Brain microvascular endothelial cell (primary cell): ENCODE measurements at regions not wholly inside any gene's neighbourhood (a gene's known extent, or its start where the extent isn't known, plus 50 kb on each side); places are given as distances from the start of the nearest gene placed in this dataset.

Experiments used
- DNase-seq: peaks from one replicate; pipeline ENCODE4 v3.0.0-alpha.2; 2020
- H3K27ac ChIP-seq: fragments of 250-450 bp; sonication (Bioruptor Pico); 2 replicates; pipeline ENCODE4 v1.5.1; 2020; ENCODE audit warnings: mild to moderate bottlenecking, moderate library complexity
- H3K27me3 ChIP-seq: fragments of 250-450 bp; sonication (Bioruptor Pico); replicated peaks from 2 replicates; pipeline ENCODE4 v1.5.1; 2020; ENCODE audit warnings: mild to moderate bottlenecking
- H3K36me3 ChIP-seq: fragments of 250-450 bp; sonication (Bioruptor Pico); replicated peaks from 2 replicates; pipeline ENCODE4 v1.5.1; 2020; ENCODE audit warnings: mild to moderate bottlenecking
- H3K4me3 ChIP-seq: 2 replicates; pipeline ENCODE4 v1.5.1; 2011; ENCODE audit warnings: low read depth, mild to moderate bottlenecking, control low read depth, low read length, moderate library complexity
- in situ Hi-C: cut with HindIII; loops from 2 replicates; pipeline ENCODE4 v1.10.0; 2017; ENCODE audit warnings: low sequenced_read_pairs, low pct_ligation_motif_present
- TF ChIP-seq, protein P1 (sequence below): IDR thresholded peaks from 2 replicates; pipeline ENCODE4 v1.5.1; 2011; ENCODE audit warnings: low read depth, mild to moderate bottlenecking, moderate library complexity, low read length, control low read depth, inconsistent platforms; ENCODE audit errors: missing control alignments

DNA sequence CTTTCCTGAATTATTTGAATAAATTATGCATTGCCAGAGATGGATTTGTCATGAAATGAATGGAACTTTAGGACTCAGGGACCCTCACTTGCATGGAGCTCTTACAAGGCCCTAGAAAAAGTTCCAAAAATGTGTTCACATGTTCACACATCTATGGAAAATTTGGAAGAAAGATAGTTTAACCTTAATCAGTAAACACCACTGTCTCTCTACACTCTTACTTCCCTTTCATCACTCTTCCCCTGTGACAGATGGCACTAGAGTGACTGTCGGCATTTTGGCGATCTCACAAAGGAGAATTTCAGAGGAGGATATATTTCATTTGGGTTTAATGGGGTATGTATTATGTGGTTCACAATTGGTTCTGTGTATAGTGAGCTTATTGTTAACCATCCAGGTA is 600.8 kb downstream of the IGSF11 start:
- no peak for DNase-seq
- Histone ChIP-seq H3K27ac (no peak overlapping the region), H3K4me3 (no peak overlapping the region), H3K36me3 (no peaks in the 10 kb centered on the region), H3K27me3 (no peaks in the 10 kb centered on the region)
- in situ Hi-C loops, result no loop called here
- TF ChIP-seq, protein P1, sequence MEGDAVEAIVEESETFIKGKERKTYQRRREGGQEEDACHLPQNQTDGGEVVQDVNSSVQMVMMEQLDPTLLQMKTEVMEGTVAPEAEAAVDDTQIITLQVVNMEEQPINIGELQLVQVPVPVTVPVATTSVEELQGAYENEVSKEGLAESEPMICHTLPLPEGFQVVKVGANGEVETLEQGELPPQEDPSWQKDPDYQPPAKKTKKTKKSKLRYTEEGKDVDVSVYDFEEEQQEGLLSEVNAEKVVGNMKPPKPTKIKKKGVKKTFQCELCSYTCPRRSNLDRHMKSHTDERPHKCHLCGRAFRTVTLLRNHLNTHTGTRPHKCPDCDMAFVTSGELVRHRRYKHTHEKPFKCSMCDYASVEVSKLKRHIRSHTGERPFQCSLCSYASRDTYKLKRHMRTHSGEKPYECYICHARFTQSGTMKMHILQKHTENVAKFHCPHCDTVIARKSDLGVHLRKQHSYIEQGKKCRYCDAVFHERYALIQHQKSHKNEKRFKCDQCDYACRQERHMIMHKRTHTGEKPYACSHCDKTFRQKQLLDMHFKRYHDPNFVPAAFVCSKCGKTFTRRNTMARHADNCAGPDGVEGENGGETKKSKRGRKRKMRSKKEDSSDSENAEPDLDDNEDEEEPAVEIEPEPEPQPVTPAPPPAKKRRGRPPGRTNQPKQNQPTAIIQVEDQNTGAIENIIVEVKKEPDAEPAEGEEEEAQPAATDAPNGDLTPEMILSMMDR, result no peak

DNA sequence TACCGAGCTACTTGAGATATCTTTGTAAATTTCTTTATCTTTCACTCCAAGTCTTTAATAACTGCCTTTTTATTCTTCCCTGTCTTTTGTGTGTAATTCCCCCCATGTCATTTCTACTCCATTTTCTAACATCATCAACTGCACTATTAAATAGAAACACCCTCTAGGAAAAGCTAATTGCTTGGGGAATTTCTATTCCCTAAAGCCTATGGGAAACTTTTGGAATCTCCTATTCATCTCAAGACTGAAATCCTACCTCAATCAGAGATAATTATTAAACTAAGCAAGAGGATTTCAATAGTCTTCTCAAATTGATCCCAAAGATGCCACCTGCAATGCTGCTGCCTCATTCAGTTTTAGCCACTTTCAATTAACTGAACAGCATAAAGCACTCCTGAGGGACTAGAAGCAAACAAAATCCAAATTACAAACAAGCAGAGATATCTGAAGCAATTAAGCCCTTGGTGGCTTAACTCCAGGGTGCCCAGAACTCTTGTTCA is 598.7 kb downstream of the IGSF11 start:
- Histone ChIP-seq H3K36me3 (no peaks in the 10 kb centered on the region), H3K27ac (no peak overlapping the region), H3K27me3 (no peaks in the 10 kb centered on the region), H3K4me3 (no peak overlapping the region)
- DNase-seq, result no peak
- in situ Hi-C loops, result no loop called here
- TF ChIP-seq, protein P1, result no peak

DNA sequence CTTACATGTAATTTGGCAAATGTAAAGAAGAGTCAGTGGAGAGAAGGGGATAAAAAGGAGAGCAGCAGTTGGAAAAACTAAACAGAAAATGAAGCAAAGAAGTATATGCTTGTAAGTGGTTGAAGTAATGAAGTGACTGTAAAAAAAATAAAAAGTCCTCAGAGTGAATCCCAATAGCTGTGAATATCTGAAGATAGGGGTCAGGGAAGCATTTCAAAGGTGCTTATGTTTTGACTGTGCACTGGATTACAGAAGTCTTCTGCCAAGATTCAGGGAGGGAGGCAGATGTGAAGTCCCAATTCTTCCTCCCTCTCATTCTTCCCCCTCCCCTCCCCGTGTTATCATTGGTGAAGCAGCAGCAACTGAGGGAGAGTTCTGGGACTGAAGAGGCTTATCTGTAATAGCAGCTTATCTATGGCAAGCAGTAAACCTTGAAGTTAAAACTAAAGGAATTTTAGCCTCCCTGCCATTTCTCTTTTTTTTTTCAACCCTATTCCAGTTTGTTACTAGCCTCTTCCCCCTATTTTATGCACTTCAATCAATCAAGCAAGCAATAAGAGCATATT is 597.9 kb downstream of the IGSF11 start:
- Histone ChIP-seq H3K36me3 (no peaks in the 10 kb centered on the region), H3K27ac (no peak overlapping the region)
- TF ChIP-seq, protein P1, result no peak

DNA sequence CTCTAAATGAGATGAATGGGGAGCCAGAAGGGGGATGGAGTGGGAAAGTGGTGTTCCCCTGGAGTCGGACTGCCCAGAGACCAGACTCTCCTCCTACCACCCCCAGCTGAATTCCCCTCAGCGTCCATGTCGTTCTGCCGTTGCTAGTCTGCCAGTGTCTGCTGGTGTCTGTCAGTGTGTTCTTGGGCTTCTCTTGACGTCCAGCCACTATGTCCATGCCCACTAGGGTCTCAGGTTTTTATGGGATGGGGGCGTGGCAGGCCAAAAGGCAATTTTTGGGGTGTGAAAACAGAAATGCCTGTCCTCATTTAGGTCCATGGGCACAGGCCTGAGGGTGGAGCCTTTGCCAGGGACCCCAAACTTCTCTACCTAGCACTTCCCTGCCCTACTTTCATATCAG is 589.6 kb downstream of the IGSF11 start:
- TF ChIP-seq, protein P1, result no peak
- no peaks in the 10 kb centered on the region for H3K36me3 ChIP-seq
- no peak for DNase-seq
- no peaks in the 10 kb centered on the region for H3K27me3 ChIP-seq
- in situ Hi-C loops, result no loop called here
- no peak overlapping the region for H3K4me3 ChIP-seq
- H3K27ac ChIP-seq, result no peak overlapping the region

More for the DNA sequence above, 597.9 kb downstream of the IGSF11 start:
- in situ Hi-C loops, result no loop called here
- no peak overlapping the region for H3K4me3 ChIP-seq
- no peaks in the 10 kb centered on the region for H3K27me3 ChIP-seq
- DNase-seq, result no peak

DNA sequence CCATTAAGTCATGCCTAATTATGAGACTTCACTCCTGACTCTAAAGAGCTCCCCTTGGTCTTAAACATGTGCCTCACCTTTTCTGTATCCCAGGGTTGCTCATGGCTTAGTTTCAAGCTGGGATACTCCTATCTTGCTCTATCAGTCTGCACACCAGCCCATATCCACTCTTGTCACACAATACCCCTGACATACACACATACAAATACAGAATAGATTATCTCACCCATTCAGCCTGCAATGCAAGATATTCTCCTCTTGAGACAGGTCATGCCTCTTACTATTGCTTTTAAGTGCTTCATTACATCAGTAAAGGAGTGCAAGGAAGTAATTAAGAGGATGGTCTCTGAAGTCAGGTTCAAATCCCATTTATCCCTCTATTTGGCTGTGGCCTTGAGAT is 587.3 kb downstream of the IGSF11 start:
- Histone ChIP-seq H3K4me3 (no peak overlapping the region), H3K36me3 (no peaks in the 10 kb centered on the region), H3K27ac (no peak overlapping the region), H3K27me3 (no peaks in the 10 kb centered on the region)
- TF ChIP-seq, protein P1, result no peak
- no peak for DNase-seq
- in situ Hi-C loops, result no loop called here

DNA sequence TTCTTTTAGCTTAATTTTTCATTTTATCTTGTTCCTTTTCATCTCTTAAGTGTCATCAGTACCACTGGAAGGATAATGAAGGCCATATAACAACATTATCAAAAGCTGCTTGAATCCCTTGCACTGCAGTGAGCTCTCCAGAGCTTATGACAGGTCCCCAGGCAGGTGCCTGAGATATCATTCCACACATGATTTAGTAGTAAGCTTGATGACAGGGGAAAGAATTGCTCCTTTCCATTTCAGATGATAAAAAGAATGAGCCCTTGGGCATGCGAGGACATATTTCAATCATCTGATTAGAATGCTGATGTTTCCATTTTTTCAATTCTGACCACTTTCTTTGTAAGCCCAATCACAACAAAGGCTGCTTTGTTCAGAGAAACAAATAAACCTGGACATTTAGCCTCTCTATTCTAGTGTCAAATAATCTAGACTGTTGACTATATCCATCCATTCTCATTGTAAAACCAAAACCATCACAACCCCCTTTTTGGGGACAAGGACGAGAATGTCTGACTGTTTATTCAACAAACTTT is 567.8 kb downstream of the IGSF11 start:
- H3K36me3 ChIP-seq, result no peaks in the 10 kb centered on the region
- H3K27me3 ChIP-seq, result no peaks in the 10 kb centered on the region
- DNase-seq, result no peak
- no peak overlapping the region for H3K4me3 ChIP-seq
- in situ Hi-C loops, result no loop called here
- TF ChIP-seq, protein P1, result no peak
- H3K27ac ChIP-seq, result no peak overlapping the region
